ENCODE measurements at regions not wholly inside any gene's neighbourhood (a gene's known extent, or its start where the extent isn't known, plus 50 kb on each side); places are given as distances from the start of the nearest gene placed in this dataset.

DNA sequence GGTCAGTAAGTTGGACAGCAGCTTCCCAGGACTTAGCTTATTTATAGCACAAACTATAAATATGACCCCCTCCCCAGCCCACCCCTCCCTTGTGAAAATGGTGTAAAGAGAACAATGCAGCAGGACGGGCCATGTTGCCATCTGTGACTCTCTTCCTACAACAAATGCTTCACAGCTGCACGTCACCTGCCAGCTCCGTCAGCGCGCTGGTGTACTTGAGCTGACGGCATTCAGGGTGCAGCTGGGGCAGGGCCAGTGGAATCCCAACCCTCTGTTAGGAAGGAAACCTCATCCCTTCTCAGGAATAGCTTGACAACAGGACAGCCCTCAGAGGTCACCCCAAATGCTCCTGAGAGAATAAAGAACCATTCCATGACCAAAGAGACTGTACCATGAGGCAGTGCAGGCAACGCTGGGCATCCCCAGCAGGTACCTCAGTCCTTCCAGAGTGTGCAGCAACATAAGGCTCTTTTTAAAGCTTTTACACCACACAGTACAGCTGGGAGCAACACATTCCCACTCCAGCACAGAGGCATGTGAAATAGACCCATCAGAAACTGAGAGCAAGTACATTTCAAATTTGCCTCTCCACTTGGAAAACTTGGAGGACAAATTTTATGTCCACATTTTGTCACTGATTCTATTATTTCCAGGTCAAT, 85.0 kb downstream of the ATP1A1 start (continued):
- TF ChIP-seq JUNB (IDR thresholded peaks at IDR 0.05; ENCODE audit: unreplicated experiment), result no peak
- TF ChIP-seq, protein P1, sequence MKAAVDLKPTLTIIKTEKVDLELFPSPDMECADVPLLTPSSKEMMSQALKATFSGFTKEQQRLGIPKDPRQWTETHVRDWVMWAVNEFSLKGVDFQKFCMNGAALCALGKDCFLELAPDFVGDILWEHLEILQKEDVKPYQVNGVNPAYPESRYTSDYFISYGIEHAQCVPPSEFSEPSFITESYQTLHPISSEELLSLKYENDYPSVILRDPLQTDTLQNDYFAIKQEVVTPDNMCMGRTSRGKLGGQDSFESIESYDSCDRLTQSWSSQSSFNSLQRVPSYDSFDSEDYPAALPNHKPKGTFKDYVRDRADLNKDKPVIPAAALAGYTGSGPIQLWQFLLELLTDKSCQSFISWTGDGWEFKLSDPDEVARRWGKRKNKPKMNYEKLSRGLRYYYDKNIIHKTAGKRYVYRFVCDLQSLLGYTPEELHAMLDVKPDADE (IDR thresholded peaks at IDR 0.05), result no peak
- TF ChIP-seq, protein P2, sequence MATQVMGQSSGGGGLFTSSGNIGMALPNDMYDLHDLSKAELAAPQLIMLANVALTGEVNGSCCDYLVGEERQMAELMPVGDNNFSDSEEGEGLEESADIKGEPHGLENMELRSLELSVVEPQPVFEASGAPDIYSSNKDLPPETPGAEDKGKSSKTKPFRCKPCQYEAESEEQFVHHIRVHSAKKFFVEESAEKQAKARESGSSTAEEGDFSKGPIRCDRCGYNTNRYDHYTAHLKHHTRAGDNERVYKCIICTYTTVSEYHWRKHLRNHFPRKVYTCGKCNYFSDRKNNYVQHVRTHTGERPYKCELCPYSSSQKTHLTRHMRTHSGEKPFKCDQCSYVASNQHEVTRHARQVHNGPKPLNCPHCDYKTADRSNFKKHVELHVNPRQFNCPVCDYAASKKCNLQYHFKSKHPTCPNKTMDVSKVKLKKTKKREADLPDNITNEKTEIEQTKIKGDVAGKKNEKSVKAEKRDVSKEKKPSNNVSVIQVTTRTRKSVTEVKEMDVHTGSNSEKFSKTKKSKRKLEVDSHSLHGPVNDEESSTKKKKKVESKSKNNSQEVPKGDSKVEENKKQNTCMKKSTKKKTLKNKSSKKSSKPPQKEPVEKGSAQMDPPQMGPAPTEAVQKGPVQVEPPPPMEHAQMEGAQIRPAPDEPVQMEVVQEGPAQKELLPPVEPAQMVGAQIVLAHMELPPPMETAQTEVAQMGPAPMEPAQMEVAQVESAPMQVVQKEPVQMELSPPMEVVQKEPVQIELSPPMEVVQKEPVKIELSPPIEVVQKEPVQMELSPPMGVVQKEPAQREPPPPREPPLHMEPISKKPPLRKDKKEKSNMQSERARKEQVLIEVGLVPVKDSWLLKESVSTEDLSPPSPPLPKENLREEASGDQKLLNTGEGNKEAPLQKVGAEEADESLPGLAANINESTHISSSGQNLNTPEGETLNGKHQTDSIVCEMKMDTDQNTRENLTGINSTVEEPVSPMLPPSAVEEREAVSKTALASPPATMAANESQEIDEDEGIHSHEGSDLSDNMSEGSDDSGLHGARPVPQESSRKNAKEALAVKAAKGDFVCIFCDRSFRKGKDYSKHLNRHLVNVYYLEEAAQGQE (IDR thresholded peaks at IDR 0.05; ENCODE audit: unreplicated experiment), result no peak

DNA sequence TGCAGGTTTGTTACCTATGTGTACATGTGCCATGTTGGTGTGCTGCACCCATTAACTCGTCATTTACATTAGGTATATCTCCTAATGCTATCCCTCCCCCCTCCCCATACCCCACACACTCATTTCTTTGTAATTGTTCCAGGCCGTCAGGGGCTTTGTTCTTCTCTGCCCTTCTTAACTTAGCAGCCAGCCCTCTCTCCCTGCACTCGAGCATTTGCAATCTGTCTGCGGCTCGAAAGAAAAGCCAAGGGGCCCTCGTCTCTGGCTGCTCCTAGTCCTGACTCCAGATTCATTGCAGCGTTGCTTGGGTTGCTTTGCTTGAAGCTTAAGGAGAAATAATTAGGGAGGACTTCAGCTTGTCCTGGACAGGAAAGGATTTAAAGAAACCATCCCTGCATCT, 85.7 kb downstream of the ATP1A1 start:
- Mint-ChIP-seq H3K4me3 (no peak overlapping the region), H3K27me3 (ENCODE audit: insufficient read depth, low read depth, poor library complexity) (peaks cover 2% of the 10 kb centered on the region), H3K27ac (peak overlapping the region; percentile 49; the same call in 1 of the 2 replicates), H3K9me3 (no peaks in the 10 kb centered on the region; the same call in 2 of the 3 replicates), H3K4me1 (peaks cover 15% of the 10 kb centered on the region; the same call in 2 of the 3 replicates), H3K36me3 (ENCODE audit: low read depth) (no peaks in the 10 kb centered on the region)
- Histone ChIP-seq H3F3A (replicated peaks; ENCODE audit: low read depth) (no peaks in the 10 kb centered on the region), H3K79me2 (replicated peaks; ENCODE audit: insufficient read depth) (no peaks in the 10 kb centered on the region), H2AFZ (peak overlapping the region; percentile 64), H3K27me3 (ENCODE audit: insufficient read depth) (no peaks in the 10 kb centered on the region), H3K4me1 (ENCODE audit: insufficient read depth) (no peaks in the 10 kb centered on the region), H3K9me2 (ENCODE audit: insufficient read depth) (no peaks in the 10 kb centered on the region), H3K4me2 (no peak overlapping the region), H3K36me3 (ENCODE audit: insufficient read depth) (no peaks in the 10 kb centered on the region), H3K27ac (ENCODE audit: low read depth) (no peak overlapping the region), H3K4me3 (no peak overlapping the region), H4K20me1 (replicated peaks; ENCODE audit: insufficient read depth) (no peaks in the 10 kb centered on the region)
- ATAC-seq, result peak; percentile 56
- peak; percentile 24 for DNase-seq (ENCODE audit: low spot score)
- TF ChIP-seq STAT1 (IDR thresholded peaks at IDR 0.05; ENCODE audit: unreplicated experiment), result no peak
- no peak for TF ChIP-seq JUNB (IDR thresholded peaks at IDR 0.05; ENCODE audit: unreplicated experiment)
- TF ChIP-seq EZH2phosphoT487 (IDR thresholded peaks at IDR 0.05; ENCODE audit: unreplicated experiment), result no peak
- TF ChIP-seq, protein P3, sequence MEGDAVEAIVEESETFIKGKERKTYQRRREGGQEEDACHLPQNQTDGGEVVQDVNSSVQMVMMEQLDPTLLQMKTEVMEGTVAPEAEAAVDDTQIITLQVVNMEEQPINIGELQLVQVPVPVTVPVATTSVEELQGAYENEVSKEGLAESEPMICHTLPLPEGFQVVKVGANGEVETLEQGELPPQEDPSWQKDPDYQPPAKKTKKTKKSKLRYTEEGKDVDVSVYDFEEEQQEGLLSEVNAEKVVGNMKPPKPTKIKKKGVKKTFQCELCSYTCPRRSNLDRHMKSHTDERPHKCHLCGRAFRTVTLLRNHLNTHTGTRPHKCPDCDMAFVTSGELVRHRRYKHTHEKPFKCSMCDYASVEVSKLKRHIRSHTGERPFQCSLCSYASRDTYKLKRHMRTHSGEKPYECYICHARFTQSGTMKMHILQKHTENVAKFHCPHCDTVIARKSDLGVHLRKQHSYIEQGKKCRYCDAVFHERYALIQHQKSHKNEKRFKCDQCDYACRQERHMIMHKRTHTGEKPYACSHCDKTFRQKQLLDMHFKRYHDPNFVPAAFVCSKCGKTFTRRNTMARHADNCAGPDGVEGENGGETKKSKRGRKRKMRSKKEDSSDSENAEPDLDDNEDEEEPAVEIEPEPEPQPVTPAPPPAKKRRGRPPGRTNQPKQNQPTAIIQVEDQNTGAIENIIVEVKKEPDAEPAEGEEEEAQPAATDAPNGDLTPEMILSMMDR (conservative IDR thresholded peaks at IDR 0.05; ENCODE audit: low read depth in 2 of 2), result no peak
- no peak for TF ChIP-seq ZNF114 (CRISPR knock-in tag; IDR thresholded peaks at IDR 0.05)
- TF ChIP-seq CREB1 (CRISPR knock-in tag; IDR thresholded peaks at IDR 0.05; ENCODE audit: low read depth), result no peak
- TF ChIP-seq NANOG (IDR thresholded peaks at IDR 0.05; ENCODE audit: borderline replicate concordance), result no peak
- no peak for TF ChIP-seq ZNF331 (CRISPR knock-in tag; IDR thresholded peaks at IDR 0.05; ENCODE audit: low read depth)
- TF ChIP-seq, protein P4, sequence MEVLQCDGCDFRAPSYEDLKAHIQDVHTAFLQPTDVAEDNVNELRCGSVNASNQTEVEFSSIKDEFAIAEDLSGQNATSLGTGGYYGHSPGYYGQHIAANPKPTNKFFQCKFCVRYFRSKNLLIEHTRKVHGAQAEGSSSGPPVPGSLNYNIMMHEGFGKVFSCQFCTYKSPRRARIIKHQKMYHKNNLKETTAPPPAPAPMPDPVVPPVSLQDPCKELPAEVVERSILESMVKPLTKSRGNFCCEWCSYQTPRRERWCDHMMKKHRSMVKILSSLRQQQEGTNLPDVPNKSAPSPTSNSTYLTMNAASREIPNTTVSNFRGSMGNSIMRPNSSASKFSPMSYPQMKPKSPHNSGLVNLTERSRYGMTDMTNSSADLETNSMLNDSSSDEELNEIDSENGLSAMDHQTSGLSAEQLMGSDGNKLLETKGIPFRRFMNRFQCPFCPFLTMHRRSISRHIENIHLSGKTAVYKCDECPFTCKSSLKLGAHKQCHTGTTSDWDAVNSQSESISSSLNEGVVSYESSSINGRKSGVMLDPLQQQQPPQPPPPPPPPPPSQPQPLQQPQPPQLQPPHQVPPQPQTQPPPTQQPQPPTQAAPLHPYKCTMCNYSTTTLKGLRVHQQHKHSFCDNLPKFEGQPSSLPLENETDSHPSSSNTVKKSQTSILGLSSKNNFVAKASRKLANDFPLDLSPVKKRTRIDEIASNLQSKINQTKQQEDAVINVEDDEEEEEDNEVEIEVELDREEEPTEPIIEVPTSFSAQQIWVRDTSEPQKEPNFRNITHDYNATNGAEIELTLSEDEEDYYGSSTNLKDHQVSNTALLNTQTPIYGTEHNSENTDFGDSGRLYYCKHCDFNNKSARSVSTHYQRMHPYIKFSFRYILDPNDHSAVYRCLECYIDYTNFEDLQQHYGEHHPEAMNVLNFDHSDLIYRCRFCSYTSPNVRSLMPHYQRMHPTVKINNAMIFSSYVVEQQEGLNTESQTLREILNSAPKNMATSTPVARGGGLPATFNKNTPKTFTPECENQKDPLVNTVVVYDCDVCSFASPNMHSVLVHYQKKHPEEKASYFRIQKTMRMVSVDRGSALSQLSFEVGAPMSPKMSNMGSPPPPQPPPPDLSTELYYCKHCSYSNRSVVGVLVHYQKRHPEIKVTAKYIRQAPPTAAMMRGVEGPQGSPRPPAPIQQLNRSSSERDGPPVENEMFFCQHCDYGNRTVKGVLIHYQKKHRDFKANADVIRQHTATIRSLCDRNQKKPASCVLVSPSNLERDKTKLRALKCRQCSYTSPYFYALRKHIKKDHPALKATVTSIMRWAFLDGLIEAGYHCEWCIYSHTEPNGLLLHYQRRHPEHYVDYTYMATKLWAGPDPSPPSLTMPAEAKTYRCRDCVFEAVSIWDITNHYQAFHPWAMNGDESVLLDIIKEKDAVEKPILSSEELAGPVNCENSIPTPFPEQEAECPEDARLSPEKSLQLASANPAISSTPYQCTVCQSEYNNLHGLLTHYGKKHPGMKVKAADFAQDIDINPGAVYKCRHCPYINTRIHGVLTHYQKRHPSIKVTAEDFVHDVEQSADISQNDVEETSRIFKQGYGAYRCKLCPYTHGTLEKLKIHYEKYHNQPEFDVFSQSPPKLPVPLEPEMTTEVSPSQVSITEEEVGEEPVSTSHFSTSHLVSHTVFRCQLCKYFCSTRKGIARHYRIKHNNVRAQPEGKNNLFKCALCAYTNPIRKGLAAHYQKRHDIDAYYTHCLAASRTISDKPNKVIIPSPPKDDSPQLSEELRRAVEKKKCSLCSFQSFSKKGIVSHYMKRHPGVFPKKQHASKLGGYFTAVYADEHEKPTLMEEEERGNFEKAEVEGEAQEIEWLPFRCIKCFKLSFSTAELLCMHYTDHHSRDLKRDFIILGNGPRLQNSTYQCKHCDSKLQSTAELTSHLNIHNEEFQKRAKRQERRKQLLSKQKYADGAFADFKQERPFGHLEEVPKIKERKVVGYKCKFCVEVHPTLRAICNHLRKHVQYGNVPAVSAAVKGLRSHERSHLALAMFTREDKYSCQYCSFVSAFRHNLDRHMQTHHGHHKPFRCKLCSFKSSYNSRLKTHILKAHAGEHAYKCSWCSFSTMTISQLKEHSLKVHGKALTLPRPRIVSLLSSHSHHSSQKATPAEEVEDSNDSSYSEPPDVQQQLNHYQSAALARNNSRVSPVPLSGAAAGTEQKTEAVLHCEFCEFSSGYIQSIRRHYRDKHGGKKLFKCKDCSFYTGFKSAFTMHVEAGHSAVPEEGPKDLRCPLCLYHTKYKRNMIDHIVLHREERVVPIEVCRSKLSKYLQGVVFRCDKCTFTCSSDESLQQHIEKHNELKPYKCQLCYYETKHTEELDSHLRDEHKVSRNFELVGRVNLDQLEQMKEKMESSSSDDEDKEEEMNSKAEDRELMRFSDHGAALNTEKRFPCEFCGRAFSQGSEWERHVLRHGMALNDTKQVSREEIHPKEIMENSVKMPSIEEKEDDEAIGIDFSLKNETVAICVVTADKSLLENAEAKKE (CRISPR knock-in tag; IDR thresholded peaks at IDR 0.05), result no peak
- TF ChIP-seq POLR2AphosphoS5 (IDR thresholded peaks at IDR 0.05; ENCODE audit: low read depth), result no peak

Measured in GM23338 (cell line).